Mesenchymal stem cell (in vitro differentiated cells and primary cell): ENCODE measurements at regions not wholly inside any gene's neighbourhood (a gene's known extent, or its start where the extent isn't known, plus 50 kb on each side); places are given as distances from the start of the nearest gene placed in this dataset.

Source experiments
- DNase-seq: peaks from one replicate; pipeline ENCODE4 v3.0.0-alpha.2; 2013
- H2AFZ ChIP-seq: one replicate; pipeline ENCODE4 v1.6.1; 2013; ENCODE audit warnings: low read depth, mild to moderate bottlenecking, control low read depth, inconsistent platforms, low read length, moderate library complexity
- H2AK5ac ChIP-seq: 2 replicates; pipeline ENCODE4 v1.6.1; 2013; ENCODE audit warnings: low read length, moderate library complexity, mild to moderate bottlenecking, inconsistent platforms; ENCODE audit not compliant: severe bottlenecking
- H2BK120ac ChIP-seq: one replicate; pipeline ENCODE4 v1.6.1; 2013; ENCODE audit warnings: low read depth, mild to moderate bottlenecking, inconsistent platforms, low read length, moderate library complexity
- H2BK12ac ChIP-seq, 2 experiments: one replicate each; pipeline ENCODE4 v1.6.1; 2013; ENCODE audit warnings: inconsistent platforms in 2 of 2, low read length in 2 of 2, mild to moderate bottlenecking in 2 of 2, moderate library complexity in 2 of 2, control low read depth in 1 of 2
- H2BK15ac ChIP-seq: one replicate; pipeline ENCODE4 v1.6.1; 2013; ENCODE audit warnings: mild to moderate bottlenecking, low read depth, inconsistent platforms; ENCODE audit not compliant: poor library complexity, severe bottlenecking
- H2BK5ac ChIP-seq: 2 replicates; pipeline ENCODE4 v1.6.1; 2013; ENCODE audit warnings: low read depth, mild to moderate bottlenecking, low read length, control low read depth, inconsistent platforms; ENCODE audit not compliant: poor library complexity, severe bottlenecking
- H3K14ac ChIP-seq, 2 experiments: one replicate each; pipeline ENCODE4 v1.6.1; 2013; ENCODE audit warnings: inconsistent platforms in 2 of 2, low read length in 2 of 2, control low read depth in 1 of 2, mild to moderate bottlenecking in 1 of 2, moderate library complexity in 1 of 2
- H3K18ac ChIP-seq, 2 experiments: one replicate each; pipeline ENCODE4 v1.6.1; 2013; ENCODE audit warnings: inconsistent platforms in 2 of 2, low read length in 2 of 2, control low read depth in 1 of 2, low read depth in 1 of 2, mild to moderate bottlenecking in 1 of 2
- H3K23ac ChIP-seq, 2 experiments: one replicate each; pipeline ENCODE4 v1.6.1; 2013; ENCODE audit warnings: inconsistent platforms in 2 of 2, low read length in 2 of 2, mild to moderate bottlenecking in 2 of 2, moderate library complexity in 2 of 2, control low read depth in 1 of 2
- H3K27ac ChIP-seq: 2 replicates; pipeline ENCODE4 v1.5.1; 2013; ENCODE audit warnings: mild to moderate bottlenecking, moderate library complexity, low read length, control low read depth, inconsistent platforms; ENCODE audit not compliant: poor library complexity, severe bottlenecking
- H3K27me3 ChIP-seq, 2 experiments: 2 replicates each; pipeline versions ENCODE4 v1.6.1 to v1.7.0; 2013; ENCODE audit warnings: low read length in 2 of 2, mild to moderate bottlenecking in 2 of 2, moderate library complexity in 2 of 2, control low read depth in 1 of 2, inconsistent platforms in 1 of 2; ENCODE audit not compliant: control insufficient read depth in 1 of 2, insufficient read depth in 1 of 2
- H3K36me3 ChIP-seq, 2 experiments: 2 replicates each; pipeline versions ENCODE4 v1.6.1 to v1.7.0; 2013; ENCODE audit warnings: low read length in 2 of 2, control low read depth in 1 of 2, inconsistent platforms in 1 of 2, low read depth in 1 of 2, mild to moderate bottlenecking in 1 of 2; ENCODE audit not compliant: insufficient read depth in 2 of 2, control insufficient read depth in 1 of 2
- H3K4ac ChIP-seq, 2 experiments: one replicate each; pipeline ENCODE4 v1.6.1; 2013; ENCODE audit warnings: inconsistent platforms in 2 of 2, low read length in 2 of 2, mild to moderate bottlenecking in 2 of 2, moderate library complexity in 2 of 2, control low read depth in 1 of 2, low read depth in 1 of 2
- H3K4me1 ChIP-seq: 2 replicates; pipeline ENCODE4 v1.6.1; 2013; ENCODE audit warnings: low read depth, low read length, control low read depth; ENCODE audit not compliant: control insufficient read depth, insufficient read depth
- H3K4me2 ChIP-seq: 2 replicates; pipeline ENCODE4 v1.6.1; 2013; ENCODE audit warnings: low read length, mild to moderate bottlenecking, inconsistent platforms; ENCODE audit not compliant: poor library complexity, severe bottlenecking
- H3K4me3 ChIP-seq, 2 experiments: 2 replicates each; pipeline versions ENCODE4 v1.5.1 to v1.7.0; 2013; ENCODE audit warnings: low read length in 2 of 2, mild to moderate bottlenecking in 2 of 2, control low read depth in 1 of 2, low read depth in 1 of 2; ENCODE audit not compliant: insufficient read depth in 1 of 2
- H3K79me1 ChIP-seq: replicated peaks from 2 replicates; pipeline ENCODE4 v1.6.1; 2013; ENCODE audit warnings: mild to moderate bottlenecking, control low read depth, low read length, inconsistent platforms; ENCODE audit not compliant: poor library complexity, severe bottlenecking
- H3K9ac ChIP-seq: 2 replicates; pipeline ENCODE4 v1.7.0; 2013; ENCODE audit warnings: mild to moderate bottlenecking, low read length, moderate library complexity
- H3K9me3 ChIP-seq: 2 replicates; pipeline ENCODE4 v1.7.0; 2013; ENCODE audit warnings: mild to moderate bottlenecking, low read length; ENCODE audit not compliant: control insufficient read depth
- H4K8ac ChIP-seq: one replicate; pipeline ENCODE4 v1.6.1; 2013; ENCODE audit warnings: inconsistent platforms, mild to moderate bottlenecking, low read length, moderate library complexity
- H4K91ac ChIP-seq: one replicate; pipeline ENCODE4 v1.6.1; 2013; ENCODE audit warnings: mild to moderate bottlenecking, low read length, inconsistent platforms
- WGBS: methylation state at CpG from one replicate; pipeline ENCODE4 v1.1.7; 2013; ENCODE audit warnings: mixed read lengths; 5-methylcytosine and 5-hydroxymethylcytosine counted together

GRCh38 chr3:177730814-177731213 lies 533.5 kb upstream of the TBL1XR1 start:
- no peak overlapping the region for H4K8ac ChIP-seq
- H3K4me1 ChIP-seq: peaks cover 2% of the 10 kb centered on the region
- H3K4me3 ChIP-seq: no peak overlapping the region
- no peak overlapping the region for H2BK5ac ChIP-seq
- H3K4ac ChIP-seq: no peak overlapping the region
- WGBS: no CpG with 5 or more reads among the region's 6 CpGs
- H3K9me3 ChIP-seq: no peaks in the 10 kb centered on the region
- H3K14ac ChIP-seq: no peak overlapping the region
- H3K79me1 ChIP-seq: no peaks in the 10 kb centered on the region
- no peaks in the 10 kb centered on the region for H3K27me3 ChIP-seq
- no peak overlapping the region for H4K91ac ChIP-seq
- no peak overlapping the region for H2BK15ac ChIP-seq
- no peak overlapping the region for H3K9ac ChIP-seq
- no peak overlapping the region for H3K23ac ChIP-seq
- no peak overlapping the region for H2AFZ ChIP-seq
- H3K4me2 ChIP-seq: no peak overlapping the region
- no peak overlapping the region for H2AK5ac ChIP-seq
- H2BK120ac ChIP-seq: no peak overlapping the region
- H3K18ac ChIP-seq: no peak overlapping the region
- H3K36me3 ChIP-seq: no peaks in the 10 kb centered on the region
- H3K27ac ChIP-seq: no peak overlapping the region
- no peak overlapping the region for H2BK12ac ChIP-seq
- no peak for DNase-seq

DNA sequence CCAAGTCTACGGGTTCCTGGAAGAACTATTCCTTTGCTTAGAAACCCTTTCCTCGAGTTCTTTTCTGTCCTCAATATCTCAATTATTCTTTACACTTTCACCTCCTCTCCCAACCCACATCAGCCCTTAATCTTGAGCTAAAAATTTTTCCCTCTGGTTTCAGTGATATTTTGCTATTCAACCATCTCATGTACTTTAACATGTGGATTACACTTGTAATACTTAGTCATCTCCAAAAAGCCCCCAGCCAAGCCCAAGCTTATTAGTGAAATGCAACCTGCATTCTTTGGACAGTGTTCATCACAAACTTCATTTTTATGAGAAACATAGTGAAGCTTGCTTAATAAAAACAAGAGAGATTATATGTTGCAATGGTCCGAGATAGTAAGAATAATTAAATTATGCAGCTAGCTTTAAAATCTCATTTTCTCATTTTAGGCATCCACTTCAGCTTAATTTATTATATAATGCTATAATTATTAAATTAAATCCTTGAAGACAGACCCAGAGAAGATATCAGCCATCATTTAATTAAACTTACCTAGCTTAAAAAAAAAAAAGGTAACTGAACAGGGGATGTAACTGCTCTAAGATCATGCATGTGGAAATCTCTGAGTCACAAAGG lies 534.5 kb upstream of the TBL1XR1 start:
- H3K4me3 ChIP-seq: no peak overlapping the region
- H3K9ac ChIP-seq: no peak overlapping the region
- no peak overlapping the region for H3K27ac ChIP-seq
- H2BK5ac ChIP-seq: no peak overlapping the region
- H2BK15ac ChIP-seq: no peak overlapping the region
- H4K91ac ChIP-seq: no peak overlapping the region
- no peaks in the 10 kb centered on the region for H3K36me3 ChIP-seq
- no peak for DNase-seq
- H4K8ac ChIP-seq: no peak overlapping the region
- 96% methylated on average over 2 of the region's 3 CpGs for WGBS
- no peak overlapping the region for H3K23ac ChIP-seq
- no peak overlapping the region for H3K4ac ChIP-seq
- H3K4me2 ChIP-seq: no peak overlapping the region
- no peaks in the 10 kb centered on the region for H3K27me3 ChIP-seq
- no peak overlapping the region for H2BK120ac ChIP-seq
- no peaks in the 10 kb centered on the region for H3K9me3 ChIP-seq
- no peak overlapping the region for H2AFZ ChIP-seq
- H3K18ac ChIP-seq: no peak overlapping the region
- peaks cover 2% of the 10 kb centered on the region for H3K4me1 ChIP-seq
- no peaks in the 10 kb centered on the region for H3K79me1 ChIP-seq
- no peak overlapping the region for H2AK5ac ChIP-seq
- H3K14ac ChIP-seq: no peak overlapping the region
- H2BK12ac ChIP-seq: no peak overlapping the region

GRCh38 chr3:177733233-177733632 lies 536.0 kb upstream of the TBL1XR1 start:
- no CpG with 5 or more reads among the region's 1 CpG for WGBS
- H2AFZ ChIP-seq: no peak overlapping the region

DNA sequence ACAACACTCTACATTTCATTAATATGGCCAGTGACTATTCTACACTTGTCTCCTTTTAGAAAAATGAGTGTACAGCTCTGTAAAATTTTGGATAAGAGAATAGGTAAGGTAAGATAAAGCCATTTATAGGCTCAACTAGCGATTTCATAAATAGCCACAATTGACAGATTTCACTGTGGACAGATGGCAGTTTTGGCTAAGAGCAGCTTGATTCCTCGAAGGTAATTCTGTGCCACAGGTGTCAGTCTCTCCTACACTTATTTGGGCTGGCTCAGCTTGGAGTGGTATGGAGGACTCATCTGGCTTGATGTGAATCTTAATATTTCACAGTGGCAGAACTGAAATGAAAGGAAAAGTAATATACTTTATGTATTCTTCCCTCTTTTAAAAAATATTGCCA lies 536.7 kb upstream of the TBL1XR1 start:
- Histone ChIP-seq H3K14ac (no peak overlapping the region), H2BK12ac (no peak overlapping the region), H3K18ac (no peak overlapping the region), H3K27ac (no peak overlapping the region), H3K4me2 (no peak overlapping the region), H2BK120ac (no peak overlapping the region), H4K91ac (no peak overlapping the region), H3K23ac (no peak overlapping the region), H3K79me1 (no peaks in the 10 kb centered on the region), H3K4me1 (peaks cover 2% of the 10 kb centered on the region), H2AFZ (no peak overlapping the region), H3K4ac (no peak overlapping the region), H3K4me3 (no peak overlapping the region), H4K8ac (no peak overlapping the region), H3K36me3 (no peaks in the 10 kb centered on the region), H2BK5ac (no peak overlapping the region), H3K9me3 (no peaks in the 10 kb centered on the region), H2AK5ac (no peak overlapping the region), H3K27me3 (no peaks in the 10 kb centered on the region), H2BK15ac (no peak overlapping the region), H3K9ac (no peak overlapping the region)
- no peak for DNase-seq
- WGBS: 100% methylated on average over 2 of the region's 2 CpGs

More at GRCh38 chr3:177733233-177733632, 536.0 kb upstream of the TBL1XR1 start:
- Histone ChIP-seq H3K27ac (no peak overlapping the region), H3K4me2 (no peak overlapping the region), H4K8ac (no peak overlapping the region), H3K79me1 (no peaks in the 10 kb centered on the region), H2BK5ac (no peak overlapping the region), H2BK12ac (no peak overlapping the region), H3K4me3 (no peak overlapping the region), H2BK120ac (no peak overlapping the region), H2BK15ac (no peak overlapping the region), H3K23ac (no peak overlapping the region), H3K18ac (no peak overlapping the region), H3K27me3 (no peaks in the 10 kb centered on the region), H3K4me1 (peaks cover 2% of the 10 kb centered on the region), H2AK5ac (no peak overlapping the region), H3K36me3 (no peaks in the 10 kb centered on the region), H3K9me3 (no peaks in the 10 kb centered on the region), H4K91ac (no peak overlapping the region), H3K9ac (no peak overlapping the region), H3K4ac (no peak overlapping the region), H3K14ac (no peak overlapping the region)
- no peak for DNase-seq
